Panc1 (cell line): ENCODE measurements at regions not wholly inside any gene's neighbourhood (a gene's known extent, or its start where the extent isn't known, plus 50 kb on each side); places are given as distances from the start of the nearest gene placed in this dataset.

Experiments
- ATAC-seq: fragments of 200-7000 bp; cut with Tn5 transposase; 2 replicates; pipeline ENCODE4 v1.9.1; 2020; ENCODE audit warnings: mild to moderate bottlenecking, moderate library complexity
- BruUV-seq: library from RNA; stranded (reverse); fragments of 400-500 nt; replicated peaks from 2 replicates; lab custom pipeline; 2021; lab: Mats Ljungman, UMichigan
- CTCF ChIA-PET: fragments of 300-600 bp; sonication (Branson Sonifier 250); formaldehyde crosslinking; loops from one replicate; lab custom pipeline; 2022; ENCODE audit warnings: antibody characterized with exemption; lab: Charles Lee
- POLR2A ChIA-PET: fragments of 300-600 bp; sonication (Branson Sonifier 250); formaldehyde crosslinking; loops from one replicate; lab custom pipeline; 2022; ENCODE audit warnings: antibody characterized with exemption; lab: Charles Lee
- DNase-seq: peaks from one replicate; pipeline ENCODE4 v3.0.0-alpha.2; 2010; ENCODE audit warnings: low read depth, low spot score
- H3K27ac ChIP-seq: 2 replicates; pipeline ENCODE4 v1.5.1; 2011; ENCODE audit warnings: mild to moderate bottlenecking, low read length, inconsistent platforms
- H3K27me3 ChIP-seq: fragments of 200-500 bp; sonication (Bioruptor generic); 2 replicates; pipeline ENCODE4 v1.6.0; 2014; ENCODE audit warnings: low read length, inconsistent platforms; ENCODE audit not compliant: control insufficient read depth, insufficient read depth
- H3K36me3 ChIP-seq: fragments of 200-500 bp; sonication (Bioruptor generic); 2 replicates; pipeline ENCODE4 v1.5.1; 2014; ENCODE audit warnings: inconsistent platforms, mild to moderate bottlenecking, low read length, moderate library complexity; ENCODE audit not compliant: control insufficient read depth, insufficient read depth
- H3K4me1 ChIP-seq: 2 replicates; pipeline ENCODE4 v1.5.1; 2011; ENCODE audit warnings: inconsistent platforms, mild to moderate bottlenecking, low read length, moderate library complexity; ENCODE audit not compliant: control insufficient read depth, insufficient read depth
- H3K4me3 ChIP-seq, 2 experiments: 2 replicates each; pipeline ENCODE4 v1.5.1; 2011 to 2012; ENCODE audit warnings: low read depth in 2 of 2, low read length in 2 of 2, mild to moderate bottlenecking in 2 of 2, inconsistent platforms in 1 of 2, moderate library complexity in 1 of 2
- H3K9me3 ChIP-seq: fragments of 200-500 bp; sonication (Bioruptor generic); 2 replicates; pipeline ENCODE4 v1.5.1; 2014; ENCODE audit warnings: low read depth, mild to moderate bottlenecking, inconsistent platforms, low read length, moderate library complexity; ENCODE audit not compliant: control insufficient read depth, insufficient read depth
- POLR2AphosphoS5 ChIP-seq: IDR thresholded peaks from 2 replicates; pipeline ENCODE4 v1.6.1; 2012; ENCODE audit warnings: mild to moderate bottlenecking, low read depth, low read length, moderate library complexity
- SIN3A ChIP-seq: IDR thresholded peaks from 2 replicates; pipeline ENCODE4 v1.6.1; 2012; ENCODE audit warnings: low read depth, mild to moderate bottlenecking, low read length, moderate library complexity, borderline replicate concordance; ENCODE audit not compliant: insufficient read depth
- TCF7L2 ChIP-seq: IDR thresholded peaks from 2 replicates; pipeline ENCODE4 v1.6.1; 2011; ENCODE audit warnings: mild to moderate bottlenecking, low read depth, low read length, inconsistent platforms
- in situ Hi-C: cut with HindIII; loops from 2 replicates; pipeline ENCODE4 v1.10.0; 2016; ENCODE audit warnings: low sequenced_read_pairs, low pct_unique_long_range_greater_than_20kb
- intact Hi-C: fragments of 100-400 bp; cut with micrococcal nuclease; formaldehyde crosslinking; loops from one replicate; pipeline ENCODE4 v1.10.0; 2022; ENCODE audit not compliant: unreplicated experiment
- TF ChIP-seq, protein P1 (sequence below), 2 experiments: IDR thresholded peaks; 2 replicates each; pipeline ENCODE4 v1.6.1; 2011 to 2012; ENCODE audit warnings: low read depth in 2 of 2, control low read depth in 1 of 2, low read length in 1 of 2, mild to moderate bottlenecking in 1 of 2, moderate library complexity in 1 of 2; ENCODE audit not compliant: insufficient read depth in 1 of 2
- TF ChIP-seq, protein P2 (sequence below): fragments of 450-650 bp; IDR thresholded peaks from 2 replicates; pipeline ENCODE4 v1.5.1; 2017; ENCODE audit warnings: mild to moderate bottlenecking

DNA sequence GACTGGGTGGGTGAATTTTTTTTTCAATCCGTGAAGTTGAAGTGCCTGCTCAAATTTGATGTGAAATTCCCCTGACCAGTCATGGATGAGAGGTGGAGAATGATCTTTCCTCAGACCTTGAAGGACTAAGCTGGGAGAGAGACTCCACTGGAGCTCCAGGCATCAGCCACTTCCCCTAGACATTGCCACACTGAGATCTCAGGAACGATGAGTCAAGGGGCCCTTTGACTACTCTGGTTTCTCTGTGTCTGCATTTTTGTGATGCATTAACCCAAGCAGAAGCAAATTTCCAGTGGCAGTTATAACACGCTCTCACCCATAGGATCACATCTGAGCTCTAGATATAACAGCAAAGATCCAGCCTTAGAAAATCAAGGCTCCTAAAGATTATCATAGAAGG lies 171.2 kb upstream of the KIF2A start:
- TF ChIP-seq, protein P1, sequence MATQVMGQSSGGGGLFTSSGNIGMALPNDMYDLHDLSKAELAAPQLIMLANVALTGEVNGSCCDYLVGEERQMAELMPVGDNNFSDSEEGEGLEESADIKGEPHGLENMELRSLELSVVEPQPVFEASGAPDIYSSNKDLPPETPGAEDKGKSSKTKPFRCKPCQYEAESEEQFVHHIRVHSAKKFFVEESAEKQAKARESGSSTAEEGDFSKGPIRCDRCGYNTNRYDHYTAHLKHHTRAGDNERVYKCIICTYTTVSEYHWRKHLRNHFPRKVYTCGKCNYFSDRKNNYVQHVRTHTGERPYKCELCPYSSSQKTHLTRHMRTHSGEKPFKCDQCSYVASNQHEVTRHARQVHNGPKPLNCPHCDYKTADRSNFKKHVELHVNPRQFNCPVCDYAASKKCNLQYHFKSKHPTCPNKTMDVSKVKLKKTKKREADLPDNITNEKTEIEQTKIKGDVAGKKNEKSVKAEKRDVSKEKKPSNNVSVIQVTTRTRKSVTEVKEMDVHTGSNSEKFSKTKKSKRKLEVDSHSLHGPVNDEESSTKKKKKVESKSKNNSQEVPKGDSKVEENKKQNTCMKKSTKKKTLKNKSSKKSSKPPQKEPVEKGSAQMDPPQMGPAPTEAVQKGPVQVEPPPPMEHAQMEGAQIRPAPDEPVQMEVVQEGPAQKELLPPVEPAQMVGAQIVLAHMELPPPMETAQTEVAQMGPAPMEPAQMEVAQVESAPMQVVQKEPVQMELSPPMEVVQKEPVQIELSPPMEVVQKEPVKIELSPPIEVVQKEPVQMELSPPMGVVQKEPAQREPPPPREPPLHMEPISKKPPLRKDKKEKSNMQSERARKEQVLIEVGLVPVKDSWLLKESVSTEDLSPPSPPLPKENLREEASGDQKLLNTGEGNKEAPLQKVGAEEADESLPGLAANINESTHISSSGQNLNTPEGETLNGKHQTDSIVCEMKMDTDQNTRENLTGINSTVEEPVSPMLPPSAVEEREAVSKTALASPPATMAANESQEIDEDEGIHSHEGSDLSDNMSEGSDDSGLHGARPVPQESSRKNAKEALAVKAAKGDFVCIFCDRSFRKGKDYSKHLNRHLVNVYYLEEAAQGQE (IDR thresholded peaks at IDR 0.05; ENCODE audit: insufficient read depth in 1 of 2, low read depth in 2 of 2, low read length in 1 of 2), result no peak
- no peak for TF ChIP-seq TCF7L2
- TF ChIP-seq POLR2AphosphoS5, result no peak
- TF ChIP-seq SIN3A, result no peak
- TF ChIP-seq, protein P2, sequence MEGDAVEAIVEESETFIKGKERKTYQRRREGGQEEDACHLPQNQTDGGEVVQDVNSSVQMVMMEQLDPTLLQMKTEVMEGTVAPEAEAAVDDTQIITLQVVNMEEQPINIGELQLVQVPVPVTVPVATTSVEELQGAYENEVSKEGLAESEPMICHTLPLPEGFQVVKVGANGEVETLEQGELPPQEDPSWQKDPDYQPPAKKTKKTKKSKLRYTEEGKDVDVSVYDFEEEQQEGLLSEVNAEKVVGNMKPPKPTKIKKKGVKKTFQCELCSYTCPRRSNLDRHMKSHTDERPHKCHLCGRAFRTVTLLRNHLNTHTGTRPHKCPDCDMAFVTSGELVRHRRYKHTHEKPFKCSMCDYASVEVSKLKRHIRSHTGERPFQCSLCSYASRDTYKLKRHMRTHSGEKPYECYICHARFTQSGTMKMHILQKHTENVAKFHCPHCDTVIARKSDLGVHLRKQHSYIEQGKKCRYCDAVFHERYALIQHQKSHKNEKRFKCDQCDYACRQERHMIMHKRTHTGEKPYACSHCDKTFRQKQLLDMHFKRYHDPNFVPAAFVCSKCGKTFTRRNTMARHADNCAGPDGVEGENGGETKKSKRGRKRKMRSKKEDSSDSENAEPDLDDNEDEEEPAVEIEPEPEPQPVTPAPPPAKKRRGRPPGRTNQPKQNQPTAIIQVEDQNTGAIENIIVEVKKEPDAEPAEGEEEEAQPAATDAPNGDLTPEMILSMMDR, result no peak
- DNase-seq, result no peak
- Histone ChIP-seq H3K9me3 (no peaks in the 10 kb centered on the region), H3K27me3 (peaks cover 4% of the 10 kb centered on the region), H3K4me3 (no peak overlapping the region), H3K27ac (no peak overlapping the region), H3K36me3 (no peaks in the 10 kb centered on the region), H3K4me1 (no peaks in the 10 kb centered on the region)
- POLR2A ChIA-PET, result no interaction called here
- no peak for ATAC-seq
- CTCF ChIA-PET, result no interaction called here
- intact Hi-C loops (no loop called here), in situ Hi-C loops (no loop called here)
- no TSS peak for BruUV-seq

DNA sequence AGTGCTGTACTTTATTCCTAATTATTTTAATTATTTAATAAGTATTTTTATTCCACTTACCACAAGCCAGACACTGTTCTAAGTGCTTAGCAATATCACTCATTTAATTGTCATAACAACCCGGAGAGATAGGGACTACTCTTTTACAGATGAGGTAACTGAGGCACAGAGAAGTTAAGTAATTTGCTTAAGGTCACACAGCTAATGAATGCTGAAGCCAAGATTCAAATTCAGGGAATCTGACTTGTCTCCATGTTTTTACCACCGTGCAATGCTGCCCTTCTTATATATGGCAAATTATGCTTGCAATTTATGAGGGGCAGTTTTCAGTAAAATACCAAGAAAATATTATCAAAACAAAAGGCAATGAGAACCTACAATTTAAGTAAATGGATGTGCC lies 168.4 kb upstream of the KIF2A start:
- ATAC-seq (no peak), DNase-seq (no peak)
- H3K27ac ChIP-seq, result no peak overlapping the region
- H3K9me3 ChIP-seq, result no peaks in the 10 kb centered on the region
- TF ChIP-seq SIN3A, result no peak
- POLR2A ChIA-PET, result no interaction called here
- CTCF ChIA-PET, result no interaction called here
- no peak overlapping the region for H3K4me3 ChIP-seq
- in situ Hi-C loops (no loop called here), intact Hi-C loops (no loop called here)
- BruUV-seq, result no TSS peak
- no peaks in the 10 kb centered on the region for H3K36me3 ChIP-seq
- H3K27me3 ChIP-seq, result peaks cover 12% of the 10 kb centered on the region
- H3K4me1 ChIP-seq, result no peaks in the 10 kb centered on the region

DNA sequence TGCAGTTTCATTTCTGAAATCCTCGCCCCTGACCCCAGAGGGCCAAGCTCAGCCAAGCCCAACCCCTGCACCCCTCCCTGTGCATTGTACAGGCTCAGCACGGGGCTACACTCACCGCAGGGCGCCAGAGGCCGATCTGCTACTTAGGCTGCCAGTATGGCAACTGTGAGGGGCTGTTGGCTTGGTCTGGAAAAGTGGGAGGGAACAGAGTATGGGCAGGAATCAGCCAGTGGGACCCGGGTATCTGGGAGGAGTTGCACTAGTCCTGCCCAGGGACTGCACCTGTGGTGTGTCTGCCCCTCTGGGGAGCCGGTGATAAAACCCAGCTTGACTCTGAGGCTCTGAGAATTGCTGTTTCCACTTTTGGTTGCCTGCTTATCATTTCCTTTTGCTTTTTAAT lies 167.4 kb upstream of the KIF2A start:
- H3K27me3 ChIP-seq, result peaks cover 17% of the 10 kb centered on the region
- ATAC-seq (no peak), DNase-seq (no peak)
- H3K27ac ChIP-seq, result no peak overlapping the region
- no peak for TF ChIP-seq POLR2AphosphoS5
- no peak overlapping the region for H3K4me3 ChIP-seq
- ChIA-PET CTCF (no interaction called here), POLR2A (no interaction called here)
- H3K9me3 ChIP-seq, result no peaks in the 10 kb centered on the region
- H3K36me3 ChIP-seq, result no peaks in the 10 kb centered on the region
- H3K4me1 ChIP-seq, result no peaks in the 10 kb centered on the region
- in situ Hi-C loops (no loop called here), intact Hi-C loops (no loop called here)
- BruUV-seq, result no TSS peak
